NCI-H524 treated with DMSO at 0.1 percent for 48 hours (cell line): ENCODE measurements at regions not wholly inside any gene's neighbourhood (a gene's known extent, or its start where the extent isn't known, plus 50 kb on each side); places are given as distances from the start of the nearest gene placed in this dataset.

Source experiments
- DNase-seq: peaks from one replicate; lab custom pipeline; 2025; lab: John Stamatoyannopoulos, UW

- DNase-seq, result no peak
Observed at GRCh38 chr13:109599901-109600657, 186.3 kb downstream of the IRS2 start.

- DNase-seq, result no peak
Observed at GRCh38 chr13:109595471-109595870, 190.9 kb downstream of the IRS2 start.

DNA sequence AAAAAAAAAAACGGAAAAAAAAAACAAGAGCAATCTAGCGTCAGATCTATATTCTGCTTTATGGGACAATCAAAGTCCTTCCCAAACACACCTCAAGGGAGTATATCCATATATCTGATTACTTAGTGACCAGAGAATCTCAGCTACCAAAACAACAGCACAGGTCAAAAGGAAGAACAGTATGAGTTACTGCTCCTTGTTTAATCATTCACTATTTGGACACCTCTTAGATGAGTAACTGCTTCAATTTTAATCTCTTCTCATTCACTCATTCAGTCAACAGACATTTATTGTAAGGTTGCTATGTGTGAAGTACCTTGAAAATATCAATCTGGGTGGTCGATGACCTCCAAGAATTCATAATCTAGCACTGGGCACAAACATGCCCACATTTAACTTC, 193.2 kb downstream of the IRS2 start:
- no peak for DNase-seq

DNA sequence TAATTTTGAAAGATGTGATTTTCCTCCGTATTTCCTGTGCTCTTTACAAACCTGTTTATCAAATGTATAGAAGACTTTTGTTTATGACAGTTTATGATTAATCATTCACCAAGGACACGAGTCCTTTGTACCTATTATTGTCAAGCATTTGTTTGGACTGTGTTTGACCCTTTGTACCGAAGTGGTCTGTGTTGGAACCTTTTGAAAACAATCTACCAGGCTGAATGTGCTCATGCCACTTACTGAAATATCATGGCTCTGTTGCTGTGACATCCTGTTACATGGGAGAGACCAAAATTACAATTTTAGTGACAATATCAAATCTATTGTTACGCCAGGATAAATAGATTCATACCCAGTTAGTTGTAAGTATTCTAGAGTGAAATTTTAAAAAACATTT, 193.6 kb downstream of the IRS2 start:
- no peak for DNase-seq

DNA sequence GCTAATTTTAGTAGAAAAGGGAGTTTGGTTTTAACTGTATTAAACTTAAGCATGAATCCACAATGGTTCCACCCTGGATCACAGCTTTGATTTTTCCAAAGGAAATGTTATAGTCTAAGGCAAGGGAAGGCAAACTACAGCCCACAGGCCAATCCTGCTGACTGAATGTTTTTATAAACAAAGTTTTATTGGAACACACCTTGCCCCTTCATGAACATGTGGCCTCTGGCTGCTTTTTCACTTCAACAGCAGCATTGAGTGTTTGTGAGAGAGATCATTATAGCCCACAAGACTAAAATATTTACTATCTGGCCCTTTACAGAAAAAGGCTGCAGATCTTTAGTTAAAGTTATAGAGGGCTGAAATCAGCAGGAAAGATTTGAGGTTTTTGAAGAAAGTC, 198.7 kb downstream of the IRS2 start:
- DNase-seq, result no peak

DNA sequence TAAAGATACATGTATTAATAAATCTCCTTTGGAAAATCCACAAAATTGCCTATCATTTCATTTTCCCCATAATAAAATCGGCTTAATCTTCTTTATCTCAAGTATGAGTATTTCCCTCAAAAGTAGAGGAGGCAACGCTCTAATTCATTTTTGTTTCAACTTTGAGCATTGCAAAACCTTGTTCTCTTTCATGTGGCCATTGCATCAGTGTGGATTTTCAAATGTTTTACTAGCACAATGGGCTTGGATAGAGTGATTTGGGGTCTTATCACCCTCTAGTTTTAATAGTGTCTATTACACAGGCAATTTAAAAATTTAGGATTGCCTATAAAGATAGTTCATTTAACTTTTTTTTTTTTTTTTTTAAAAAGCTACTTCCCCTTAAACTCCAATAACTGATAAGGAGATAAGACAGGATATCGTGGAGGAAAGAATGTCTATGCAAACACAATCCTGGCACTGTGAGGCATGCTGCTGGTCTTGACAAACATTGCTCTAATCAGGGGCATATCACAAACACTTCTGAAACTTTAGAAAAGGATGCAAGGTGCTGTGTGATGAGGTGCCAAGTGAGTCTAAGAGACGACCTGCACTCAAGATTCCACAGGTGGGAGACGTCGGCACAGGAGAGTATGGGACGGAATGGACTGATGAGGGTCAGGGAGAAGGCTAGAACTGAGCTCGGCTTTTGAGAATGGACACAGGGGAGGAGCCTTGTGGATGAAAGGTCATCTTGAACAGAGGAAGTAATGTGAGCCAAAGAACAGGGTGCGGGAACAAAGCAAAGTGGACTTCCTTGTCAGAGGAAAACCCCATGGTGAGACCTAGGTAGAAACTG, 199.7 kb downstream of the IRS2 start:
- DNase-seq, result no peak

GRCh38 chr13:109584844-109585361, 201.5 kb downstream of the IRS2 start:
- no peak for DNase-seq

- DNase-seq, result no peak
Observed at GRCh38 chr13:109577191-109577700, 209.1 kb downstream of the IRS2 start.

- DNase-seq, result no peak
Observed at GRCh38 chr13:109576331-109576813, 210.0 kb downstream of the IRS2 start.

DNA sequence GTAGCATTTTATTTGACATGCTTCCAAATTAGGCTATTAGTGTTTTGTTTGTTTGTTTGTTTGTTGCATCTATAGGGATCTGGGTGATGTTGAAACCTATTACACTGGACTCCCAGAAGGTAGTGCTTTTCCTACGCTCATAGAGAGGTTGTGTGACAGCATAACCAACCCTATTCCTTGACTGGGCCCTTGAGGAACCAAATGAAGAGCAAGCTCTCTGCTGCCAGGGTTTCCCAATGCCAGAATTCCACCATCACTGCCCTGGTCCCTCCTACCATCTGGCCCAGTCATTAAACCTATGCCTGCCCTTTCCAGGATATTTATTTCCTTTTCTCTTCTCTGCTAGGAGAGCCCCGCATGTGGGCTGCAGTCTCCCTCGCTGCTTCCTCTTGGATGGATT, 210.6 kb downstream of the IRS2 start:
- no peak for DNase-seq

- DNase-seq, result no peak
Observed at GRCh38 chr13:109572389-109572788, 214.0 kb downstream of the IRS2 start.

GRCh38 chr13:109569958-109570711, 216.2 kb downstream of the IRS2 start:
- no peak for DNase-seq

DNA sequence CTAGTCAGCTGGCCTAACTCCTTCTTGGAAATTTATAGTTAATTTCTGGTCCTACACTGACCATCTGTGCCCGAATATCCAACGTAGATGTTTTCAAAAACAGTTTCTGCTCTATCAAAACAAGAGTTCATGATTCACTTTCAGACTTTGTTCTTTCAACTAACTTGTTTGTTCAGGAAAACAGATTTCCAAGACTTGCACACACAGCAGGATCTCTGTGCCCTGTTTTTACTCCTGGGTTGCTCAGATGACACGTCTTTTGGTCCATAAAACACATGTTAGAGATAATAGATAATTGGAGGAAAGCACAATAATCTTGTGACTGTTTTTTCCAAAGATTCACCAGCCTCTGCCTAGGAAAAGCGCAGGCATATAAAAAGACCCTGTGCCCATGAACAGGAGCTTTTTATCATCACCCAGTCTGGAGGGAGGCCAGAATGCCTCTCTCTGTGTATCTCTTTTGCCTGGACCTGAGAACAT, 218.0 kb downstream of the IRS2 start:
- DNase-seq, result no peak

GRCh38 chr13:109567315-109567714, 219.1 kb downstream of the IRS2 start:
- DNase-seq, result no peak

DNA sequence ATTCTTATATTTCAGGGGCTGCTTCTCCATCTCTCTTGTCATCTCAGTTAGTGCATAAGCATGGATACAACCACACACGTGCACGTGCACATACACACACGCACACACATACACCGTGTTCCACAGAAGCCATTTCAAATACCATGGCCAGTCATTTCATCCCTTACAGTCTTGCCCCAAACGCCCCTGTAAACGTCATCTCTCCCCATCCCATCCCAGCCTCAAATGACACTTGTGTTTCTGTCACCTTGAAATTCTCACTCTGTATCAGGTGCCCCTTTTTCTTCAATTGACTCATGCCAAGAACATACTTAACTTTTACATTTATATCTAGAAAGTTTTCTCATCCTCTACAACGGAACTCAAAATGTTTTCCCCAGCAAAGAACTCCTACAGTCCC, 220.5 kb downstream of the IRS2 start:
- no peak for DNase-seq

DNA sequence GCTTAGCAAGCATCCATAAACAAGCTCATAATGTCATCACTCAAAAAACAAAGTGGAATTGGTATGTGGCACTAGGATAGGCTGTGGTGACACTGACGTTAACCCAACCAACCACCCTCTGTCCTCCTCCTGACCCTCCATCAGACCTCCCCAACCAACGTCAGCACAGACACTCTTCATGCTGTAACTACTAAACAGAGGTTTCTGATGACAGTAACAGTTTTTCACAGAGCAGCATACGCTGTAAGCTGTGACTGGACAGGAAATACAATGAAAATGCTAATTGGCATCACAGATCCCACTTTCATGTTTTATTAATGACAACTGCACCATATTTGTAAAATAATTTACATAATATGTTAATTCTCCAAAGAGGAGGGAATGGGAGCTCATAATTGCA, 238.0 kb downstream of the IRS2 start:
- no peak for DNase-seq

- no peak for DNase-seq
Observed at GRCh38 chr13:109547942-109548341, 238.4 kb downstream of the IRS2 start.

DNA sequence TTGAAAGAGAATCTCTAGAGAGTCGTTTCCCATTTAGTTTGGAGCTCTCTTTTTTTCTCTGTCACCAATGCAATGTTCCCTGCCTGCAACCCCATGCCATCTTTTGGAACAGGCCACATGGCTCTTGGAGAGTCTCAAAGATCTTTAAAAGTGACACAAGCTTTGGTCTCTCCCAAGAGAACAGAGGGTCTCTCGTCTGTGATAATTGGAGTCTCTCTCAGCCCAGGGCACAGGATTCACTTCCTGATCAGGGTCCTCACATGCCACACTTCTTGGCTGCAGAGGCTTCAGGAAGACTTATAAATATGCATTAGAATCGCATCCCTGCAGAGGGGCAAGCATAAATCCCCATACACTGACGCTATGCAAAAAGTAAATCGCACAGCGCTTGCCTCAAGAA, 240.5 kb downstream of the IRS2 start:
- no peak for DNase-seq

DNA sequence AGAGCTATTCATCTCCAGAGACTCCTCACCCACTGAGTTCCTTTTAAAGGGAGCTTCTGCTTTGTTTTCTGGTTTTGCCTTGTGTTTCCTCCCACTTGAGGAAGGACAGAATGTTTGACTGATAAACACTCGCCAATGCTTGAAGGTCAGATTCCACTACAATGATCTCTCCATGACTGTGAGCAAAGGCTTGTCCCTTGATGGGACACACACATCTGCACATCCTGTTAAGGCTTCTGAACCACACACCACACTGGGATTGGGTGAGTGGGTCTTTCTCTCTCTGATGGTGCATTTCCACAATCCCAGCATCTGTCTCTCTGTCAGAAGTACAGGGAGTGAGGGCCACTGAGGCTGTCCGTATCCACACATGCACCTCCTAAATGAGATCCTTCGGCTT, 245.3 kb downstream of the IRS2 start:
- DNase-seq, result no peak

DNA sequence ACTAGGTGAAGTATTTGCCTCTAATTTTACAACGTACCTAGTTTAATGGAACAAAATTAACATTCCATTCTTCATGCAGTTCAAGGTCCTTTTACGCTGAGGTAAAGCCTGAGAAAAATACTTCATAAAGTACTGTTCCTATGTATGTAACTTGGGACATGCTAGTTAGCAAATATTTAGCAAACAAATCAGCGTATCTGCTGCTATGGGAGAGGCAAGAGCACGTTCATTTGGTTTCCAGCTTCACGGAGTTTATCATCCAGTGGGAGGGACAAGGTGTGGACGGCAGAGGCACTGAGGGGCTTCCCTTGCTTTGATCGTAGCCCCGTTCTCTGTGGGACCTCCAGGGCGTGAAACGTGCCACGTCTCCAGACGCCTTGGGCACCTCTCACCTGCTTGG, 248.8 kb downstream of the IRS2 start:
- no peak for DNase-seq

DNA sequence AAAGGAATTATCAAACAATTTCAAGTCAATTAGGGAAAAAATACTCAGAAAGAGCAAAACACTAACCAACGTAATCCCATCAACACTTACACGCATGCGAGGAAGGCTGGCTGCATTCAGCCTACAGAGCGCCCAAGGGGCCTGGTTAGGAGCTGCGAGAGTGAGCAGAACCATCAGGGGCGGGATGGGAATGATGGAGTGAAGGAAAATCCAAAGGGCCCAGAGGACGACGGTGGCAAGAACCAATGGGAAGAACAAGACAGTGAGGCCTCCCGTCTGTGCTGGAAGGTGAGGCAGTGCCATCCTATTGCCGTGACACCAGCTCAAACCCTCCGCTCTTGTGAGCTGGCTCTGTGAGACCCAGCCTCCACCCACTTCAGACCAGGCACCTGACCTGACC, 253.0 kb downstream of the IRS2 start:
- no peak for DNase-seq

DNA sequence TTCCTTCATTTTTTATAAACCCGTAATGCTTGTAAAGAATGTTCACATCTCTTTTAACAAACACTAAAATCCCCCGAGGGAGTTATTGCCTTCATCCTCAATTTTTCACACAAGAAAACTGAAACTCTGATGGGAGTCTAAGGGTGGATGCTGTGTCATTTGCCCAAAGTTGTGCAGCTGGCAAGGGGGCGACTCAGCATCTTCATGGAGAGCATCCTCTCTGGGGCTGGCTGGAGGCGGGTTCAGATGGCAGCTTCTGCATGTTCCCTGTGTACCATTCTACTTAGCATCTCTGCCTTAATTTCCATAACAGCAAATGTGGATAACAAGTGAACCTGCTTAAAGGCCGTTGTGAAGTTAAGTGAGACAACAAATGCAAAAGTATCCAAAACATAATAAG, 256.4 kb downstream of the IRS2 start:
- DNase-seq, result no peak
